ENCODE measurements at regions not wholly inside any gene's neighbourhood (a gene's known extent, or its start where the extent isn't known, plus 50 kb on each side); places are given as distances from the start of the nearest gene placed in this dataset.

DNA sequence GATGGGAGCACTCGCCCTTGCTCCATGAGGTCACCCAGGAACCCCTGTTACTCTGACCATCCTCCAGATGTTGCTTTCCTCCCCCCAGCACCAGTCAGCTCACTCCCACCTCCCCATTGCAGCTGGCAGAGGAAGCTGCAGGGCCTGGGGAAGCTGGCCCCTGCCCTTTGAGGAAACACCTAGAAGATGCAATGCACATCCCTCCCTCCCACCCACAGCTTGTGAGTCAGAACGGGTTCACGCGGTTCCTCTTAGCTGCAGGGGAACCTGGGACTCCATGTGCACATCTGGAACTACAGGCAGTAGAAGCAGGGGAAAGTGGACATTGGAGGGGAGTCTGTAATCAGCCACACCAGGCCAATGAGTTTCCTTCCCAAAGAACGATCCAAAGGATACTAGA is 96.9 kb downstream of the KATNIP start:
- Histone ChIP-seq H3K9ac (no peak overlapping the region), H3K79me2 (ENCODE audit: insufficient read depth) (no peaks in the 10 kb centered on the region), H3K4me3 (ENCODE audit: low read depth in 2 of 2, low read length in 1 of 2) (no peak overlapping the region), H4K20me1 (ENCODE audit: insufficient read depth) (no peaks in the 10 kb centered on the region), H3K27me3 (ENCODE audit: insufficient read depth) (no peaks in the 10 kb centered on the region), H3K9me3 (no peaks in the 10 kb centered on the region), H3K4me2 (no peak overlapping the region), H3K36me3 (replicated peaks in 1 of 2; ENCODE audit: control insufficient read depth in 1 of 2, insufficient read depth in 2 of 2, low read length in 1 of 2) (peaks cover 0 to 3% of the 10 kb centered on the region in 2 experiments), H2AFZ (ENCODE audit: low read depth) (no peak overlapping the region), H3K4me1 (ENCODE audit: control insufficient read depth in 1 of 2, insufficient read depth in 2 of 2, low read depth in 1 of 2, low read length in 1 of 2) (peaks cover 0 to 4% of the 10 kb centered on the region in 2 experiments; a peak in 1 of 4 replicates), H3K27ac (ENCODE audit: low read depth in 2 of 2, low read length in 1 of 2) (no peak overlapping the region), H3K9me2 (no peaks in the 10 kb centered on the region), H3F3A (replicated peaks; ENCODE audit: insufficient read depth) (no peaks in the 10 kb centered on the region)
- DNase-seq: no peak
- 90% methylated on average over 2 of the region's 5 CpGs for WGBS (ENCODE audit: low lambda C conversion rate)
- CTCF ChIA-PET: interaction anchor here (0.7 to 2.6 kb wide), 2 partner anchors 133 to 220 kb away, joined by 4 to 10 read pairs; no protein-coding TSS in a partner anchor
- POLR2A ChIA-PET: no interaction called here
- no peak for TF ChIP-seq RFX5 (IDR thresholded peaks at IDR 0.05; ENCODE audit: low read length)
- TF ChIP-seq NRF1 (IDR thresholded peaks at IDR 0.05; ENCODE audit: low read depth, low read length): no peak
- no peak for TF ChIP-seq CHD2 (IDR thresholded peaks at IDR 0.05; ENCODE audit: low read length, partially characterized antibody)
- TF ChIP-seq PBX3 (IDR thresholded peaks at IDR 0.05): no peak
- TF ChIP-seq RXRA (IDR thresholded peaks at IDR 0.05; ENCODE audit: borderline replicate concordance, low read depth): no peak
- TF ChIP-seq RCOR1 (IDR thresholded peaks at IDR 0.05; ENCODE audit: low read length): no peak

GRCh38 chr16:27649021-27649420 is 99.1 kb downstream of the KATNIP start:
- no peak overlapping the region for H3K4me3 ChIP-seq (ENCODE audit: low read depth in 2 of 2, low read length in 1 of 2)
- no peaks in the 10 kb centered on the region for H3K27me3 ChIP-seq (ENCODE audit: insufficient read depth)
- H3K9me3 ChIP-seq: no peaks in the 10 kb centered on the region
- H3K27ac ChIP-seq (ENCODE audit: low read depth in 2 of 2, low read length in 1 of 2): no peak overlapping the region
- no peak for DNase-seq
- no peaks in the 10 kb centered on the region for H3K9me2 ChIP-seq
- H3K79me2 ChIP-seq (ENCODE audit: insufficient read depth): no peaks in the 10 kb centered on the region
- peaks cover 0 to 3% of the 10 kb centered on the region in 2 experiments for H3K36me3 ChIP-seq (replicated peaks in 1 of 2; ENCODE audit: control insufficient read depth in 1 of 2, insufficient read depth in 2 of 2, low read length in 1 of 2)
- CTCF ChIA-PET: interaction anchor here (1.8 kb wide), 1 partner anchor 9 kb away, joined by 7 read pairs; no protein-coding TSS in a partner anchor
- 100% methylated on average over 4 of the region's 7 CpGs for WGBS (ENCODE audit: low lambda C conversion rate)
- no peak overlapping the region for H2AFZ ChIP-seq (ENCODE audit: low read depth)
- no peak for TF ChIP-seq ELF1 (IDR thresholded peaks at IDR 0.05)
- no peak for TF ChIP-seq MAX (IDR thresholded peaks at IDR 0.05; ENCODE audit: low read depth)
- TF ChIP-seq CHD2 (IDR thresholded peaks at IDR 0.05; ENCODE audit: low read length, partially characterized antibody): no peak
- TF ChIP-seq RAD21 (IDR thresholded peaks at IDR 0.05; ENCODE audit: low read length): no peak
- TF ChIP-seq USF2 (IDR thresholded peaks at IDR 0.05; ENCODE audit: borderline replicate concordance, low read depth, low read length): no peak
- no peak for TF ChIP-seq FOXJ3 (CRISPR knock-in tag; IDR thresholded peaks at IDR 0.05)
- no peak for TF ChIP-seq NFIC (IDR thresholded peaks at IDR 0.05; ENCODE audit: borderline replicate concordance)
- TF ChIP-seq FOXM1 (IDR thresholded peaks at IDR 0.05; ENCODE audit: low read depth): no peak
- TF ChIP-seq NRF1 (IDR thresholded peaks at IDR 0.05; ENCODE audit: low read depth, low read length): no peak
- TF ChIP-seq, protein P1, sequence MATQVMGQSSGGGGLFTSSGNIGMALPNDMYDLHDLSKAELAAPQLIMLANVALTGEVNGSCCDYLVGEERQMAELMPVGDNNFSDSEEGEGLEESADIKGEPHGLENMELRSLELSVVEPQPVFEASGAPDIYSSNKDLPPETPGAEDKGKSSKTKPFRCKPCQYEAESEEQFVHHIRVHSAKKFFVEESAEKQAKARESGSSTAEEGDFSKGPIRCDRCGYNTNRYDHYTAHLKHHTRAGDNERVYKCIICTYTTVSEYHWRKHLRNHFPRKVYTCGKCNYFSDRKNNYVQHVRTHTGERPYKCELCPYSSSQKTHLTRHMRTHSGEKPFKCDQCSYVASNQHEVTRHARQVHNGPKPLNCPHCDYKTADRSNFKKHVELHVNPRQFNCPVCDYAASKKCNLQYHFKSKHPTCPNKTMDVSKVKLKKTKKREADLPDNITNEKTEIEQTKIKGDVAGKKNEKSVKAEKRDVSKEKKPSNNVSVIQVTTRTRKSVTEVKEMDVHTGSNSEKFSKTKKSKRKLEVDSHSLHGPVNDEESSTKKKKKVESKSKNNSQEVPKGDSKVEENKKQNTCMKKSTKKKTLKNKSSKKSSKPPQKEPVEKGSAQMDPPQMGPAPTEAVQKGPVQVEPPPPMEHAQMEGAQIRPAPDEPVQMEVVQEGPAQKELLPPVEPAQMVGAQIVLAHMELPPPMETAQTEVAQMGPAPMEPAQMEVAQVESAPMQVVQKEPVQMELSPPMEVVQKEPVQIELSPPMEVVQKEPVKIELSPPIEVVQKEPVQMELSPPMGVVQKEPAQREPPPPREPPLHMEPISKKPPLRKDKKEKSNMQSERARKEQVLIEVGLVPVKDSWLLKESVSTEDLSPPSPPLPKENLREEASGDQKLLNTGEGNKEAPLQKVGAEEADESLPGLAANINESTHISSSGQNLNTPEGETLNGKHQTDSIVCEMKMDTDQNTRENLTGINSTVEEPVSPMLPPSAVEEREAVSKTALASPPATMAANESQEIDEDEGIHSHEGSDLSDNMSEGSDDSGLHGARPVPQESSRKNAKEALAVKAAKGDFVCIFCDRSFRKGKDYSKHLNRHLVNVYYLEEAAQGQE (IDR thresholded peaks at IDR 0.05; ENCODE audit: low read depth, low read length): no peak
- no peak for TF ChIP-seq PBX3 (IDR thresholded peaks at IDR 0.05)
- TF ChIP-seq SMC3 (IDR thresholded peaks at IDR 0.05; ENCODE audit: low read depth, low read length): no peak
- TF ChIP-seq SIN3A (IDR thresholded peaks at IDR 0.05; ENCODE audit: borderline replicate concordance, low read depth, low read length): no peak
- no peak for TF ChIP-seq GATA2 (CRISPR knock-in tag; IDR thresholded peaks at IDR 0.05)
- no peak for TF ChIP-seq RFX5 (IDR thresholded peaks at IDR 0.05; ENCODE audit: low read length)
- TF ChIP-seq EP300 (IDR thresholded peaks at IDR 0.05; ENCODE audit: borderline replicate concordance in 1 of 2, low read depth in 1 of 2, low read length in 1 of 2): no peak
- TF ChIP-seq, protein P2, sequence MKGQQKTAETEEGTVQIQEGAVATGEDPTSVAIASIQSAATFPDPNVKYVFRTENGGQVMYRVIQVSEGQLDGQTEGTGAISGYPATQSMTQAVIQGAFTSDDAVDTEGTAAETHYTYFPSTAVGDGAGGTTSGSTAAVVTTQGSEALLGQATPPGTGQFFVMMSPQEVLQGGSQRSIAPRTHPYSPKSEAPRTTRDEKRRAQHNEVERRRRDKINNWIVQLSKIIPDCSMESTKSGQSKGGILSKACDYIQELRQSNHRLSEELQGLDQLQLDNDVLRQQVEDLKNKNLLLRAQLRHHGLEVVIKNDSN (IDR thresholded peaks at IDR 0.05; ENCODE audit: borderline replicate concordance, low read depth): no peak
- H3K4me2 ChIP-seq: no peak overlapping the region
- H4K20me1 ChIP-seq (ENCODE audit: insufficient read depth): no peaks in the 10 kb centered on the region
- H3F3A ChIP-seq (replicated peaks; ENCODE audit: insufficient read depth): no peaks in the 10 kb centered on the region
- POLR2A ChIA-PET: no interaction called here
- H3K4me1 ChIP-seq (ENCODE audit: control insufficient read depth in 1 of 2, insufficient read depth in 2 of 2, low read depth in 1 of 2, low read length in 1 of 2): peaks cover 0 to 4% of the 10 kb centered on the region in 2 experiments; a peak in 1 of 4 replicates
- no peak overlapping the region for H3K9ac ChIP-seq

All from SK-N-SH (cell line).